Neural cell (in vitro differentiated cells): ENCODE measurements at regions not wholly inside any gene's neighbourhood (a gene's known extent, or its start where the extent isn't known, plus 50 kb on each side); places are given as distances from the start of the nearest gene placed in this dataset.

Source experiments
- H2AFZ ChIP-seq: fragments of 200-600, 300-800 bp; sonication (generic), shearing (Covaris generic); 2 replicates; pipeline ENCODE4 v1.6.0; 2014; ENCODE audit warnings: low read depth, mild to moderate bottlenecking, antibody characterized with exemption, low read length, moderate library complexity
- H3F3A ChIP-seq: fragments of 200-600 bp; shearing (Covaris generic); 2 replicates; pipeline ENCODE4 v1.6.1; 2016; ENCODE audit warnings: mild to moderate bottlenecking, moderate library complexity, mixed read lengths, antibody characterized with exemption, low read length; ENCODE audit not compliant: insufficient read depth, poor library complexity, severe bottlenecking
- H3K27ac ChIP-seq: fragments of 200-600, 300-800 bp; sonication (generic), shearing (Covaris generic); 2 replicates; pipeline ENCODE4 v1.5.1; 2014; ENCODE audit warnings: mild to moderate bottlenecking, low read length, moderate library complexity
- H3K27me3 ChIP-seq: fragments of 300-800, 200-600 bp; sonication (generic), shearing (Covaris generic); 2 replicates; pipeline ENCODE4 v1.6.0; 2014; ENCODE audit warnings: mild to moderate bottlenecking, low read depth, low read length, moderate library complexity; ENCODE audit not compliant: insufficient read depth
- H3K36me3 ChIP-seq: fragments of 300-800, 200-600 bp; sonication (generic), shearing (Covaris generic); 2 replicates; pipeline ENCODE4 v1.5.1; 2014; ENCODE audit warnings: mild to moderate bottlenecking, antibody characterized with exemption, low read length, moderate library complexity; ENCODE audit not compliant: insufficient read depth
- H3K4me2 ChIP-seq: fragments of 300-800, 200-600 bp; sonication (generic), shearing (Covaris generic); 2 replicates; pipeline ENCODE4 v1.6.0; 2014; ENCODE audit warnings: mild to moderate bottlenecking, low read length
- H3K4me3 ChIP-seq: fragments of 300-800, 200-600 bp; sonication (generic), shearing (Covaris generic); 2 replicates; pipeline ENCODE4 v1.5.1; 2014; ENCODE audit warnings: mild to moderate bottlenecking, low read length, moderate library complexity
- H3K79me2 ChIP-seq: fragments of 200-600 bp; shearing (Covaris generic); replicated peaks from 2 replicates; pipeline ENCODE4 v1.6.0; 2014; ENCODE audit warnings: mild to moderate bottlenecking, low read length, moderate library complexity; ENCODE audit not compliant: insufficient read depth
- H3K9ac ChIP-seq: fragments of 300-800, 200-600 bp; sonication (generic), shearing (Covaris generic); 2 replicates; pipeline ENCODE4 v1.6.1; 2016; ENCODE audit warnings: mild to moderate bottlenecking, low read length, mixed read lengths
- H3K9me2 ChIP-seq: fragments of 200-600 bp; shearing (Covaris generic); 2 replicates; pipeline ENCODE4 v1.6.1; 2016; ENCODE audit warnings: mild to moderate bottlenecking, low read length, mixed read lengths; ENCODE audit not compliant: insufficient read depth
- H3K9me3 ChIP-seq: fragments of 200-600, 300-800 bp; sonication (generic), shearing (Covaris generic); 2 replicates; pipeline ENCODE4 v1.6.1; 2016; ENCODE audit warnings: mild to moderate bottlenecking, mixed run types, low read length, moderate library complexity, mixed read lengths
- H4K20me1 ChIP-seq: fragments of 200-600 bp; shearing (Covaris generic); 2 replicates; pipeline ENCODE4 v1.6.1; 2016; ENCODE audit warnings: mild to moderate bottlenecking, mixed run types; ENCODE audit not compliant: insufficient read depth
- CTCF ChIP-seq: fragments of 450-650 bp; IDR thresholded peaks from 2 replicates; pipeline ENCODE4 v1.5.1; 2014; ENCODE audit warnings: antibody characterized with exemption, mild to moderate bottlenecking, moderate library complexity; ENCODE audit not compliant: poor library complexity, severe bottlenecking
- EP300 ChIP-seq: fragments of 450-650 bp; conservative IDR thresholded peaks from 2 replicates; pipeline ENCODE4 v1.6.1; 2014; ENCODE audit warnings: antibody characterized with exemption, mild to moderate bottlenecking, moderate library complexity; ENCODE audit not compliant: poor library complexity, severe bottlenecking
- EZH2 ChIP-seq: fragments of 200-600, 300-800 bp; shearing (Covaris generic), sonication (generic); IDR thresholded peaks from 2 replicates; pipeline ENCODE4 v1.6.1; 2014; ENCODE audit warnings: antibody characterized with exemption, low read length, borderline replicate concordance, mild to moderate bottlenecking; ENCODE audit not compliant: insufficient read depth, poor library complexity, severe bottlenecking
- MXI1 ChIP-seq: fragments of 450-650 bp; conservative IDR thresholded peaks from 2 replicates; pipeline ENCODE4 v1.6.1; 2014; ENCODE audit warnings: antibody characterized with exemption, mild to moderate bottlenecking; ENCODE audit not compliant: poor library complexity, severe bottlenecking
- POLR2AphosphoS5 ChIP-seq: IDR thresholded peaks from 2 replicates; pipeline ENCODE4 v1.6.1; 2012
- RAD21 ChIP-seq: fragments of 450-650 bp; conservative IDR thresholded peaks from 2 replicates; pipeline ENCODE4 v1.6.1; 2014; ENCODE audit warnings: antibody characterized with exemption, mild to moderate bottlenecking, moderate library complexity
- REST ChIP-seq: IDR thresholded peaks from 2 replicates; pipeline ENCODE4 v1.6.1; 2012; ENCODE audit warnings: borderline replicate concordance
- SMC3 ChIP-seq: fragments of 450-650 bp; conservative IDR thresholded peaks from 2 replicates; pipeline ENCODE4 v1.6.1; 2014; ENCODE audit warnings: antibody characterized with exemption, mild to moderate bottlenecking, moderate library complexity; ENCODE audit not compliant: poor library complexity
- TAF1 ChIP-seq: IDR thresholded peaks from 2 replicates; pipeline ENCODE4 v1.6.1; 2012; ENCODE audit warnings: low read depth

GRCh38 chr4:116358633-116359222, 726.6 kb downstream of the TRAM1L1 start:
- Histone ChIP-seq H3K27me3 (no peaks in the 10 kb centered on the region), H3K4me3 (no peak overlapping the region), H2AFZ (no peak overlapping the region), H3K9me3 (no peaks in the 10 kb centered on the region), H3K36me3 (no peaks in the 10 kb centered on the region), H3F3A (no peaks in the 10 kb centered on the region), H3K9ac (no peak overlapping the region), H4K20me1 (no peaks in the 10 kb centered on the region), H3K27ac (no peak overlapping the region), H3K79me2 (no peaks in the 10 kb centered on the region), H3K9me2 (no peaks in the 10 kb centered on the region), H3K4me2 (no peak overlapping the region)
- TF ChIP-seq RAD21 (no peak), POLR2AphosphoS5 (no peak), REST (no peak), CTCF (no peak), MXI1 (no peak), TAF1 (no peak), EZH2 (no peak)

GRCh38 chr4:116357758-116358157, 727.6 kb downstream of the TRAM1L1 start:
- H3K27me3 ChIP-seq = no peaks in the 10 kb centered on the region
- H4K20me1 ChIP-seq = no peaks in the 10 kb centered on the region
- no peak for TF ChIP-seq EP300
- TF ChIP-seq CTCF = no peak
- no peak for TF ChIP-seq REST
- TF ChIP-seq SMC3 = no peak
- TF ChIP-seq EZH2 = no peak
- TF ChIP-seq MXI1 = no peak
- TF ChIP-seq RAD21 = no peak
- TF ChIP-seq POLR2AphosphoS5 = no peak
- TF ChIP-seq TAF1 = no peak
- H3K36me3 ChIP-seq = no peaks in the 10 kb centered on the region
- H3F3A ChIP-seq = no peaks in the 10 kb centered on the region
- no peaks in the 10 kb centered on the region for H3K9me3 ChIP-seq
- H3K79me2 ChIP-seq = no peaks in the 10 kb centered on the region
- no peak overlapping the region for H3K27ac ChIP-seq
- no peaks in the 10 kb centered on the region for H3K9me2 ChIP-seq
- no peak overlapping the region for H3K9ac ChIP-seq
- no peak overlapping the region for H3K4me3 ChIP-seq
- no peak overlapping the region for H3K4me2 ChIP-seq
- H2AFZ ChIP-seq = no peak overlapping the region
